Endothelial cell of umbilical vein (primary cell): ENCODE measurements at regions not wholly inside any gene's neighbourhood (a gene's known extent, or its start where the extent isn't known, plus 50 kb on each side); places are given as distances from the start of the nearest gene placed in this dataset.

Source experiments
- BruUV-seq: library from RNA; stranded (reverse); fragments of 400-500 nt; replicated peaks from 2 replicates; lab custom pipeline; 2021; lab: Mats Ljungman, UMichigan
- CTCF ChIA-PET: fragments of 300-600, 350-600 bp; sonication (Branson Sonifier 250); formaldehyde crosslinking; loops from one replicate; lab custom pipeline; 2021; ENCODE audit warnings: antibody characterized with exemption, inconsistent platforms; lab: Charles Lee
- POLR2A ChIA-PET: fragments of 300-600, 350-600 bp; sonication (Branson Sonifier 250); formaldehyde crosslinking; loops from one replicate; lab custom pipeline; 2021; ENCODE audit warnings: antibody characterized with exemption, inconsistent platforms; lab: Charles Lee
- DNase-seq: peaks from one replicate; pipeline ENCODE4 v3.0.0-alpha.2; 2011; ENCODE audit warnings: low read depth, low spot score
- FAIRE-seq: peaks from 2 replicates; lab custom pipeline; 2011; peaks lifted over from hg19 to GRCh38; lab: Jason Lieb, UNC
- H2AFZ ChIP-seq: 2 replicates; pipeline ENCODE4 v1.6.0; 2012; ENCODE audit warnings: low read depth, low read length, control low read depth, inconsistent platforms
- H3K27ac ChIP-seq: 2 replicates; pipeline ENCODE4 v1.5.1; 2011; ENCODE audit warnings: low read depth, mild to moderate bottlenecking, control low read depth, low read length, moderate library complexity; ENCODE audit not compliant: insufficient read depth
- H3K27me3 ChIP-seq, 2 experiments: 2 replicates each; pipeline versions ENCODE4 v1.6.0 to v1.6.1; 2011; ENCODE audit warnings: low read length in 2 of 2, mixed read lengths in 1 of 2; ENCODE audit not compliant: control insufficient read depth in 2 of 2, insufficient read depth in 2 of 2
- H3K36me3 ChIP-seq, 2 experiments: 2 replicates in 1 of 2; 3 replicates in 1 of 2; pipeline ENCODE4 v1.5.1; 2011; ENCODE audit warnings: low read length in 2 of 2, mild to moderate bottlenecking in 1 of 2, moderate library complexity in 1 of 2; ENCODE audit not compliant: control insufficient read depth in 2 of 2, insufficient read depth in 2 of 2; ENCODE audit errors: extremely low read depth in 1 of 2
- H3K4me1 ChIP-seq: 3 replicates; pipeline ENCODE4 v1.5.1; 2011; ENCODE audit warnings: mild to moderate bottlenecking, low read length; ENCODE audit not compliant: control insufficient read depth, insufficient read depth; ENCODE audit errors: extremely low read depth
- H3K4me2 ChIP-seq: 2 replicates; pipeline ENCODE4 v1.6.1; 2011; ENCODE audit warnings: low read length, control low read depth, mixed read lengths; ENCODE audit not compliant: insufficient read depth
- H3K4me3 ChIP-seq, 3 experiments: fragments of 200-600 bp in 1 of 3; sonication (generic), shearing (Covaris generic) in 1 of 3; replicated peaks in 1 of 3; 2 replicates each; pipeline ENCODE4 v1.5.1; 2011 to 2016; ENCODE audit warnings: control low read depth in 3 of 3, low read length in 3 of 3, mild to moderate bottlenecking in 2 of 3, inconsistent platforms in 1 of 3, low read depth in 1 of 3, moderate library complexity in 1 of 3; ENCODE audit not compliant: insufficient read depth in 1 of 3
- H3K79me2 ChIP-seq: 2 replicates; pipeline ENCODE4 v1.6.0; 2012; ENCODE audit warnings: low read length, inconsistent platforms; ENCODE audit not compliant: control insufficient read depth, insufficient read depth
- H3K9ac ChIP-seq: replicated peaks from 2 replicates; pipeline ENCODE3; 2011; ENCODE audit warnings: low read length, control low read depth; ENCODE audit not compliant: insufficient read depth; ENCODE audit errors: extremely low read depth
- H3K9me1 ChIP-seq: replicated peaks from 3 replicates; pipeline ENCODE4 v1.6.0; 2011; ENCODE audit warnings: mild to moderate bottlenecking, low read length; ENCODE audit not compliant: control insufficient read depth, insufficient read depth; ENCODE audit errors: extremely low read depth
- H3K9me3 ChIP-seq: replicated peaks from 2 replicates; pipeline ENCODE4 v1.5.1; 2012; ENCODE audit warnings: low read length, inconsistent platforms; ENCODE audit not compliant: control insufficient read depth, insufficient read depth
- H4K20me1 ChIP-seq: replicated peaks from 2 replicates; pipeline ENCODE3; 2011; ENCODE audit warnings: mild to moderate bottlenecking, low read length; ENCODE audit not compliant: control insufficient read depth, insufficient read depth; ENCODE audit errors: extremely low read depth
- CTCF ChIP-seq, 2 donors: IDR thresholded peaks; 1 replicate in 1 of 2; 2 replicates in 1 of 2; pipeline ENCODE4 v1.5.1; 2011; ENCODE audit warnings: low read length in 2 of 2, mild to moderate bottlenecking in 2 of 2, moderate library complexity in 2 of 2, control low read depth in 1 of 2, inconsistent platforms in 1 of 2, low read depth in 1 of 2; ENCODE audit not compliant: insufficient read depth in 1 of 2; ENCODE audit errors: extremely low read depth in 1 of 2
- EZH2 ChIP-seq: IDR thresholded peaks from 2 replicates; pipeline ENCODE4 v1.6.1; 2012; ENCODE audit warnings: borderline replicate concordance, low read depth, mild to moderate bottlenecking, moderate library complexity, low read length, inconsistent platforms; ENCODE audit not compliant: severe bottlenecking
- FOS ChIP-seq: IDR thresholded peaks from 2 replicates; pipeline ENCODE4 v1.6.1; 2011; ENCODE audit warnings: mild to moderate bottlenecking, low read length, moderate library complexity, borderline replicate concordance; ENCODE audit not compliant: insufficient read depth
- JUN ChIP-seq: IDR thresholded peaks from 2 replicates; pipeline ENCODE4 v1.6.1; 2011; ENCODE audit warnings: borderline replicate concordance, low read depth; ENCODE audit not compliant: insufficient read length, insufficient read depth
- dilution Hi-C: fragments of 300-500 bp; cut with MboI; formaldehyde crosslinking; loops from one replicate; pipeline ENCODE4 v1.15.0; 2019; ENCODE audit warnings: low sequenced_read_pairs; ENCODE audit not compliant: extremely low pct_ligation_motif_present
- intact Hi-C: fragments of 100-400 bp; cut with micrococcal nuclease; formaldehyde crosslinking; loops from one replicate; pipeline ENCODE4 v1.10.0; 2022

GRCh38 chr10:78963074-78964034 is 105.4 kb upstream of the ZMIZ1 start:
- no peaks in the 10 kb centered on the region for H3K9me3 ChIP-seq
- H3K4me1 ChIP-seq = peaks cover 26% of the 10 kb centered on the region
- H3K27me3 ChIP-seq = no peaks in the 10 kb centered on the region
- no TSS peak for BruUV-seq
- dilution Hi-C loops = no loop called here
- ChIA-PET CTCF (interaction anchor here (1.0 to 4.3 kb wide), 8 partner anchors 9 to 916 kb away, joined by 3 to 36 read pairs (median 6); no protein-coding TSS in a partner anchor), POLR2A (interaction anchor here (0.9 to 2.0 kb wide), 2 partner anchors 10 to 207 kb away, joined by 3 to 9 read pairs; no protein-coding TSS in a partner anchor)
- no peaks in the 10 kb centered on the region for H4K20me1 ChIP-seq
- FAIRE-seq = no peak
- H2AFZ ChIP-seq = peak overlapping the region; percentile 14
- no peaks in the 10 kb centered on the region for H3K9me1 ChIP-seq
- no peaks in the 10 kb centered on the region for H3K36me3 ChIP-seq
- TF ChIP-seq FOS (no peak), JUN (no peak), EZH2 (no peak), CTCF (IDR thresholded peaks at IDR 0.05; ENCODE audit: extremely low read depth in 1 of 2, insufficient read depth in 1 of 2, low read depth in 1 of 2, low read length in 2 of 2) (no peak)
- no peak overlapping the region for H3K4me3 ChIP-seq
- H3K79me2 ChIP-seq = no peaks in the 10 kb centered on the region
- no peak overlapping the region for H3K9ac ChIP-seq
- no peak overlapping the region for H3K27ac ChIP-seq
- peak; percentile 39 for DNase-seq
- intact Hi-C loops = no loop called here
- H3K4me2 ChIP-seq = no peak overlapping the region
